ENCODE measurements at regions not wholly inside any gene's neighbourhood (a gene's known extent, or its start where the extent isn't known, plus 50 kb on each side); places are given as distances from the start of the nearest gene placed in this dataset.

- Histone ChIP-seq H3K4me3 (ENCODE audit: low read length) (no peak overlapping the region), H3K27me3 (ENCODE audit: control insufficient read depth, insufficient read depth, low read length, poor library complexity, severe bottlenecking) (no peaks in the 10 kb centered on the region), H3K27ac (ENCODE audit: low read depth, low read length) (no peak overlapping the region), H3K36me3 (ENCODE audit: control insufficient read depth, insufficient read depth, low read length) (no peaks in the 10 kb centered on the region), H3K4me1 (ENCODE audit: control insufficient read depth, insufficient read depth, low read length) (no peaks in the 10 kb centered on the region), H3K9ac (ENCODE audit: extremely low read depth, low read length, poor library complexity, severe bottlenecking) (no peak overlapping the region), H3K9me3 (ENCODE audit: control insufficient read depth, low read length) (no peaks in the 10 kb centered on the region)
- H3K27ac Mint-ChIP-seq = no peak overlapping the region
- H3K9me3 Mint-ChIP-seq = no peaks in the 10 kb centered on the region
- TF ChIP-seq CTCF (conservative IDR thresholded peaks at IDR 0.05) = no peak
- WGBS, 2 experiments (ENCODE audit: insufficient coverage in 1 of 2, insufficient read length in 1 of 2) = 78 to 83% methylated on average over 1 of the region's 1 CpG
- no peak for DNase-seq
- no peaks in the 10 kb centered on the region for H3K4me1 Mint-ChIP-seq
- no peak overlapping the region for H3K4me3 Mint-ChIP-seq
- H3K36me3 Mint-ChIP-seq (ENCODE audit: low read depth) = no peaks in the 10 kb centered on the region
- H3K27me3 Mint-ChIP-seq (ENCODE audit: insufficient read depth) = no peaks in the 10 kb centered on the region
Observed at GRCh38 chr2:225120186-225120585, 77.9 kb upstream of the DOCK10 start.

DNA sequence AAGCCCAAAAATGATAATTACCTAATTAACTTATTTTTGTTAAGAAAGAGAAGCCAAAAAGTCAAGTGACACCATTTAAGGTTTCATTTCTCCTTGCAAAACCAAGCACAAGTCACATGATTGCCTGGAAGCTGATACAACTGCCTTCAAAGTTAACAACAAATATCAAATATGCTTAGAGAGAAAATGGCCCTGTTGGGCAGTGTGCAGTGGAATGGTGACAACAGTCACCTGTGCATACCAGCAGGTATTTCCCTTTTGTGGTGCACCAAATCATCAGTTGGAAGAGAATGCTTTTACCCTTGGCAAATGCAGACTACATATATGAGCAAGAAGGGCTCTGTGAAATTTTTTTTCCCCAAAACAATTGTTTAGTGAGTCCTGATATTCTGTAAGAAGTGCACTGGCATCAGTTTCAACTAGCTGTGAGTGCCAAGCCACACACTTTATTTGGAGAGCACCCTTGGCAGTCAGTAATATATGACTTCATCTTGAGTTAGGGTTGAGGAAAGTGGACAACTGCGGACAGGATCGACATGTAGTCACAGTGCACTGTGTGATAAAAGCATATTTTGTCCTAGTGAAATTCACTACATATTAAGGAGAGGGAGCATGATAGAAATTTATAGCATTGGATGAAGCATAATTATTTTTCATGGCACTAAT, 74.9 kb upstream of the DOCK10 start:
- 94 to 100% methylated on average over 2 of the region's 2 CpGs for WGBS, 2 experiments (ENCODE audit: insufficient coverage in 1 of 2, insufficient read length in 1 of 2)
- Histone ChIP-seq H3K36me3 (ENCODE audit: control insufficient read depth, insufficient read depth, low read length) (no peaks in the 10 kb centered on the region), H3K4me3 (ENCODE audit: low read length) (no peak overlapping the region), H3K9me3 (ENCODE audit: control insufficient read depth, low read length) (no peaks in the 10 kb centered on the region), H3K9ac (ENCODE audit: extremely low read depth, low read length, poor library complexity, severe bottlenecking) (no peak overlapping the region), H3K27ac (ENCODE audit: low read depth, low read length) (no peak overlapping the region), H3K27me3 (ENCODE audit: control insufficient read depth, insufficient read depth, low read length, poor library complexity, severe bottlenecking) (no peaks in the 10 kb centered on the region), H3K4me1 (ENCODE audit: control insufficient read depth, insufficient read depth, low read length) (no peaks in the 10 kb centered on the region)
- TF ChIP-seq CTCF (conservative IDR thresholded peaks at IDR 0.05) = no peak
- Mint-ChIP-seq H3K36me3 (ENCODE audit: low read depth) (no peaks in the 10 kb centered on the region), H3K27me3 (ENCODE audit: insufficient read depth) (no peaks in the 10 kb centered on the region), H3K4me1 (no peaks in the 10 kb centered on the region), H3K9me3 (no peaks in the 10 kb centered on the region), H3K4me3 (no peak overlapping the region), H3K27ac (no peak overlapping the region)
- no peak for DNase-seq

DNA sequence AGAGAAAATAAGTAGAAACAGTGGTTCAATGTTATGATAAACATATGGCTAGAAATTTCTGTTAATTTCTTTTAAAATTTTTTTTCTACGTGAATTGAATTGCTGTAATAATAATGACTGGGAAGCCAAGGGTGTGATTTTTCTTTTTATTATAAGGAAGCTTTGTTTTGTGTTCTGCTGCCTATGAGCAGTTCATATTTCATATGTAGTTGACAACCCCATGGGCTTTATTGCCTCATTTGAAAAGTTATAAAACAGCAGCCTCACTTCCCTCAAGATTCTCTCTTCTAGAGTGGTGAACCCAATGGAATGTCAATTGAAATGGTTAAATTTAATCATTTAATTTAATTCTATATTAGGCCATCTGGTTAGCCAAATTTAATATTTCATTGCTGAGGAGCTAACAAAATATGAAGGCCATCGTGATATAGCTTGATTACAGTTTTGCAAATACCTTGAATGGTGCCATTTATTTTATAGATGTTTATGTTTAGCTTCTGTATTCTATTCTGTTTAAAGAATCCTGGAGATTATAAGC, 72.6 kb upstream of the DOCK10 start:
- Histone ChIP-seq H3K36me3 (ENCODE audit: control insufficient read depth, insufficient read depth, low read length) (no peaks in the 10 kb centered on the region), H3K4me1 (ENCODE audit: control insufficient read depth, insufficient read depth, low read length) (no peaks in the 10 kb centered on the region), H3K27ac (ENCODE audit: low read depth, low read length) (no peak overlapping the region), H3K9ac (ENCODE audit: extremely low read depth, low read length, poor library complexity, severe bottlenecking) (no peak overlapping the region), H3K4me3 (ENCODE audit: low read length) (no peak overlapping the region), H3K27me3 (ENCODE audit: control insufficient read depth, insufficient read depth, low read length, poor library complexity, severe bottlenecking) (no peaks in the 10 kb centered on the region), H3K9me3 (ENCODE audit: control insufficient read depth, low read length) (no peaks in the 10 kb centered on the region)
- Mint-ChIP-seq H3K27ac (no peak overlapping the region), H3K36me3 (ENCODE audit: low read depth) (no peaks in the 10 kb centered on the region), H3K27me3 (ENCODE audit: insufficient read depth) (no peaks in the 10 kb centered on the region), H3K9me3 (no peaks in the 10 kb centered on the region), H3K4me1 (no peaks in the 10 kb centered on the region), H3K4me3 (no peak overlapping the region)
- no peak for TF ChIP-seq CTCF (conservative IDR thresholded peaks at IDR 0.05)
- DNase-seq = no peak
- 88 to 97% methylated on average over 1 to 2 of the region's 2 CpGs for WGBS, 2 experiments (ENCODE audit: insufficient coverage in 1 of 2, insufficient read length in 1 of 2)

Measured in endodermal cell (in vitro differentiated cells).